RCC 7860 (cell line): ENCODE measurements at regions not wholly inside any gene's neighbourhood (a gene's known extent, or its start where the extent isn't known, plus 50 kb on each side); places are given as distances from the start of the nearest gene placed in this dataset.
A peak's percentile ranks its signal among the peaks of the same experiment; 100 is the strongest.

Experiments used
- DNase-seq: peaks from one replicate; pipeline ENCODE4 v3.0.0-alpha.2; 2015; ENCODE audit warnings: low spot score
- FAIRE-seq: peaks from 2 replicates; lab custom pipeline; 2012; peaks lifted over from hg19 to GRCh38; lab: Jason Lieb, UNC

DNA sequence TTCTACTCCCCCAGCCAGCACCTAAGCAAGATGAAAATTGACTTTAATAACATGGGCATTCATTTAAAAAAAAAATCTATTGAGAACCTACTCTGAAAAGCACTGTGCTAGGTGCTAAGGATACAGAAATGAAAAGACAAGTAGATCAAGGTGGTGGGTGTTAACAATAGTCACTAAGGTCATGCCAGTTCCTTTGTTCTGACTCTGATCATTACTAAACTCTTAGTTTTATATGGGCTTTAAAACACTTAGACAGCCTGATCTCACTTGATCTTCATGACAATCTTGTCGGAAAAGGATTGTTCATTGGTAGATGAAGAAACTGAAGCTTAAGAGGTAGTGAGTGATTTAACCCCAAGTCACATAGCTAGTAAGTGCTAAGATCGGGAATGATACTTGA, 285.7 kb upstream of the PRDM1 start:
- no peak for FAIRE-seq
- DNase-seq, result no peak

- no peak for FAIRE-seq
- DNase-seq, result no peak
These were observed 287.1 kb upstream of the PRDM1 start for GRCh38 chr6:105799056-105799455.

- FAIRE-seq, result no peak
- DNase-seq, result no peak
These were observed 288.1 kb upstream of the PRDM1 start for GRCh38 chr6:105797983-105798453.

DNA sequence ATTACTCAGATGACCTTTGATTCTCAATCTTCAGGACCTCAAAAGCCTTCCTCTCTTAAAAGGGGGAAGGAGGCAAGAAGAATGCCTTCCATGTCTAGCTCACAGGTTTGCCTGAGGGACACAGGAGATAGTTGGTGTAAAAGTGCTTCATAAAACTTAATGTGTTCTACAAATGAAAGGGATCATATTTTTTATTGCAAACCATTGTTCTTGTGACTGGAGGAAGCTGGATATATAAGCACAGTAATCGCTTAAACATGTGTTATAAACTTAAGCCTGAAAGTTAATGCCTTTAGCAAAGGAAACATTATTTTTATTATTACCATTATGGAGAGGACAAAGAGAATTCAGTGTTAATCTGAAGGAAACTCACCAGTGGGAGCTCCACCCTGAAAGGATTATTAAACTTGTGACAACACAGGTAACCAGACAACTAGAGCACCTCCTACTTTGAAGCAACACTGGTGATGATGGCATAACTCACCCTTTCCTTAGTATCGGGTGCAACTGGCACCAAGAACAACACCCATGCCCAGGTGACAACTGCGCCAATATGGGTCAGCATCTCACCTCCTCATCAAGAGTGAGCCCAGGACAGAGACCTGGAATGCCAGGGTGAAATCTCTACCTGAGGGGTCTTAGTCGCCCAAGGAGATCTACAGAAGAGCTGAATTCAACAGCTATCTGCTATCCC, 288.7 kb upstream of the PRDM1 start:
- FAIRE-seq, result no peak

GRCh38 chr6:105795913-105796517, 290.1 kb upstream of the PRDM1 start:
- DNase-seq (no peak), FAIRE-seq (no peak)

More for the DNA sequence above, 288.7 kb upstream of the PRDM1 start:
- DNase-seq, result no peak

DNA sequence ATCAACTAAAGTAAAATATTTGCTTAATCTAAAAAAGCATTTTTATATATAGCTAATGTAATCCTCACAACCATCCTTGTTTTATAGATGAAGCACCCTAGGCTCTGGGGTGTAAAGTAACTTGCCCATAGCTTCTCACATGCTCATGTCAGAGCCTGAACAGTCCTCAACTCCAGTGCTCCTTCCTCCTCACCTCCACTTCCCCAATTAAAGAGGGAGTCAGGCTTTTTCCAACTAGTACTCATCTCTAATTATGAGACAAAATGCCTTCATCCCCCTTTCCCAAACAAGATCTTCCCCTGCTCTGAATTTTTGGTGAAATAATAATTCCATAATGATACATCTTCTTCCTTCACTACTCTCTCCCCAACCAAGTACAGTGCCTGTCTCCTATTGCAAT, 290.8 kb upstream of the PRDM1 start:
- no peak for DNase-seq
- FAIRE-seq, result no peak

DNA sequence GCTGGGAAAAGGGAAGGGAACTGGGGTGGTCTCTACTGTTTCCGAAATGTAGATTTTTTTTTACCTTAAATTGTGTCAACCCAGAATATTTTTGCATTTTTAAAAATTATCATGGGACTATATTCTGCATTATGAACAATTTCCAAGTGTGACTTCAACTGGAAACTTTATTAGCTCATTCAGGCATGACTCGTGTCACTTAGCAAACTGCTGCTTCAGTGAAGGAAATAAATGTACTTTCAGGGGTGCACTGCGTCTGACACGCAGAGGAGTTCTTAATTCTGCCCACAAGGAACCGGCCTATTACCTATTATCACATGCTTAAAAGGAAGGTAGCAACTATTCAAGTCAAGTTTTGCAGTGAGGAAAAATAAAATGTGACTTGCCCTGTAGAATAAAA, 291.3 kb upstream of the PRDM1 start:
- no peak for FAIRE-seq

GRCh38 chr6:105794239-105794638, 291.9 kb upstream of the PRDM1 start:
- DNase-seq (peak; percentile 31), FAIRE-seq (no peak)

More for the DNA sequence above, 291.3 kb upstream of the PRDM1 start:
- no peak for DNase-seq

DNA sequence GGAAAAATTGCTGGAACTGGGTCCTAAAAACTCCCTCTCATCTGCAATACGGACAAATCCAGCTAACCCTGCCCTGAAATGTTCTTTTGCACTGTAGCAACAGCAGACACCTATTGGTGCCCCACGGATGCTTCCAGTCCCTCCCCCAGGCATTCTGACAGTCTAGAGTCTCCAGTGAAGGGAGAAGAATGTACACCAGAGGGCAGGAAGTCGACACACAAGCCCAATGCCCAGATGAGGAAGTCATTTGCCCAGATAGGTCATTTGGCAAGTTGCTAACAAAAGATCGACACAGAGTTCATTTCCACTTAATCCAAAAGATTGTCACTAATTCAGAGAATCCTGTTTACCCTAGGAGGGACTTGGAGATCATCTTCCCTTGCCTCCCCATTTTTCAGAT, 293.0 kb upstream of the PRDM1 start:
- no peak for FAIRE-seq
- peak; percentile 16 for DNase-seq

- FAIRE-seq, result no peak
- no peak for DNase-seq
These were observed 294.4 kb upstream of the PRDM1 start for GRCh38 chr6:105791583-105792318.

DNA sequence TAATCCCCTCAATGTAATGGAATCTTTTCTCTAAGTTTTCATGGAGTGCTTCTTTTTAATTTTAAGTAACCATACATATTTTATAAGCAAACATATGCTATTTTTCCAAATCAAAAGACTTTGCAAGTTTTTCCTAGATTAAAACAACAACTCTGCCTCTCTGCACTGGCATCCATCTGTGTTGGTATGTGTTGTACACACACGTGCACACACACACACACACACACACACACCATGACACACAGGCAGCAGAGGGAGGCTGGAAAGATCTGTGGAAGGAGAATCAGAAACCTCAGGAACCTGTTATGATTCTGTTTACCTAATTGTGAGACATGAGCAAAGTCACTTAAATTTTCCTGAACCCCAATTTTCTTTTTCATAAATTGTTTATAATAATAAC, 295.0 kb upstream of the PRDM1 start:
- no peak for DNase-seq

GRCh38 chr6:105790635-105791034, 295.5 kb upstream of the PRDM1 start:
- FAIRE-seq, result no peak
- no peak for DNase-seq

More for the DNA sequence above, 295.0 kb upstream of the PRDM1 start:
- no peak for FAIRE-seq

DNA sequence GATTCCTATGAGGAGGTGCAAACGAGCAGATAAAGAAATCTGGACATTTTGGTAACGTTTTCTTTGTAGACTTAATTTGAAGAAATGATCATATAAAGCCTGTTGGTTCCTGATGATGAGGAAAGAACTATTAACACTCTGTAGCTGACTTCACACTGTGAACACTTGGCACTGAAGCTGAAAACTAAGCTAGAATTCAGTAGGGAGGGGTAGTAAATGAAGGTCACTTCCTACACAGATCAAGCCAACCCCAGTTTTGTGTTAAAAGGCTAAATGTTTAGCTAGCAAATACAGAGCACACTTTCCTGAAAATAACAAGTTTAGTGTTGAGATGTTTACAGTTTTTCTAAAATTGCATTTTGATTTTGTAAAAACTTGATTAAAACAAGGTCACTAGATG, 296.2 kb upstream of the PRDM1 start:
- FAIRE-seq (no peak), DNase-seq (no peak)

DNA sequence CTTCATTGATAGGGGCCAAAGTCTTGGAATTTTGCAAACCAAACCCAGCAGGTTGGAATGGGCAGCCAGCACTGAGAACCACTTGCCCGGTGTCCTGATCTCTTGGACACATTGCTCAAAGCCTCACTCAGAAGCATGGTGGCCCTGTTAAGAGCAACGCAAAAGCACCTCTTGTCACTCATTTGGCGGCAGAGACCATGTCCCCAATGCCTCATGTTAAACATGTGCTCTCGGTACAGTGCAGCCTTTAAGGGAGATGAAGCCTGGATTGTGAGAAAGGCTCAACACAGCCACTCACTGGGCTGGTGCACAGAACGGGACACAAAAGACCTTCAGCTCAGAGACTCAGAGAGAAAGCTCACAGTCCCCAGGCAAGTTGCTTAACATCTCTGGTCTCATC, 298.4 kb upstream of the PRDM1 start:
- FAIRE-seq (no peak), DNase-seq (no peak)

DNA sequence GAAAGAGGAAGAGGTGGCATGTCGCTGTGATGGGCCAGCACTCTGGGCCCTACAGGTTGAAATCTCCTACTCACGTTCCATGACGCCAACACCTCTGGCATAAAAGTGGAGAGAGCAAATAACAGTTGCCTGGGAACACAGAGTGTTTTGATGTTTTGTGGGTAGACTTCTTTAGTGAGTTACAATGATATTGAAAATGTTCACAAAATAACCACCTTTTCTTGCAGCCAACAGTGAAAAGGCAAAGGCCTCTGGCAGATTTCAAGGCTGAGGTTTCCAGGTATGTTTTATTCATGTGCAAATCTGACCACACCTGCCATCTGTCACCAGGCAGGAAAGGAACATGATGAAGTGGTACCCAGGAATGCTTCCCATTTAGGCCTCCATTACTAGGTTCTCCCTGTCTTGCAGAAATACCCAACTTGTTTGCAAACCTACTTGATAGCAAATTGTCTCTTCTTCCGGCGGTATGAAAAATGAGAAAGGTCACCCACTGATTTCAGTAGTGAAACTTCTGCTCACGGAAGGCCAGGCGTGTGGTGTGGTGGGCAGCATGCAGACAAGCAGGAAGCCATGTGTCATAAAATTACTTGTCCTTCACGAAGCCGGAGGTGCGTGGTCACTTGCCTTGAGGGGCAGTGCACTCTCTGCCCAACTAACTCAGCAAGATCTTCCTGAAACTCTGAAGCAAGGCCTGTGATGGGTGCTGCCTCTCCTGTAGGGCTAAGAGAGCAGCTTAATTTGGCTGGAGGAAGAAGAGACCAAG, 299.1 kb upstream of the PRDM1 start:
- no peak for FAIRE-seq
- DNase-seq, result no peak

GRCh38 chr6:105786449-105786848, 299.7 kb upstream of the PRDM1 start:
- no peak for FAIRE-seq

DNA sequence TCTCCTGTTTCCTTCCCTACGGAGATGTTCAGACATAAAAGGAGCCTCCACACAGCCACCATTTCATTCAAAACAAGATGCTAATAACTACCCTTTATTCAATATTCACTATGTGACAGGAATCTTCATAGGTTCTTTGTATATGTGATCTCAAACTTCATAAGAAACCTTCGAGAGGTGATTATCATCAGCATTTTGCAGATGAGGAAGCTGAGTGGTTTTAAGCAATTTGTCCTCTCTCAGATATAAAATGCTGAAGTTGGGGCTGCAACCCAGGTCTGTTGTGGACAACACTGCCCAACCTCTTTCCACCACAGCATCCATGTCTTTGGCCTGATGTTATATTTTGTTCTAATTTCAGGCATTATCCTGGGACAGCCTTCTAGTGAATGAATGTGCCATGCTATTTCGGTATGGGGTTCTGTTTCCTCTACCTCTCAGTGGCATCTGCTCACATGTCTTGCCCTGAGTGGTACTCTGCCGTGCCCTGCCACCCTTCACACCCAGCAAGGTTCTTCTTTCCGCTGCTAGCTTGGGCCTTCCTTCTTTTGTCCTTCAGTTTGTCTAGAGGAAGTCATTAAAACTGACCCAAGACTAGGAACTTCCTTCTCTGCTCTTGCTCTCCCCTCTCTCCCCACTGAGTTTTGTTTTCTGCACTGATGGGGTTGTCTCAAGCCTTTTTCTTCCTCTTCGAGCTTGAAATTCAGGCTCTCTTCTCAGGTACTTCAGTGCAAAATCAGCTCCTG, 300.9 kb upstream of the PRDM1 start:
- DNase-seq, result no peak
- FAIRE-seq, result no peak

More at GRCh38 chr6:105786449-105786848, 299.7 kb upstream of the PRDM1 start:
- no peak for DNase-seq

DNA sequence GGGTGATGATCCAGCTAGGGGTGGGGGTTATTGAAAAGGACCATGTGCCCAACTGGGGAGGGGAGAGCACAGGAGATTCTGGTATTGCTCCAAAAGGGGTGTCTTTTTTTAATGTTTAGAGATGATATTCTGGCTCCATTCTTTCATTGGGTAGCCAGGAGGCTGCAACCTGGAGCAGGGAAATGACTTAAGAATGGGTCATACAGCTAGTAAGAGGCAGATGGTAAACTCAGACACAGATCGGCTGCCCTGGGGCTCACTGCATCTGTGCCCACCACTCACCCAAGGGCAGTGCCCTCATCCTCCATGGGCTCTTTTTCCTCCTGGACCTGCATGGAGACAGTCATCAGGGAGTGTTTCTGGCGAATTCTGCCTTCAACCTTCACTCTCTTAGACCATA, 302.0 kb upstream of the PRDM1 start:
- FAIRE-seq, result no peak
- DNase-seq, result no peak

GRCh38 chr6:105783333-105783935, 302.7 kb upstream of the PRDM1 start:
- DNase-seq (no peak), FAIRE-seq (no peak)

- no peak for FAIRE-seq
- no peak for DNase-seq
These were observed 304.2 kb upstream of the PRDM1 start for GRCh38 chr6:105781915-105782314.
